Astrocyte of the cerebellum (primary cell): ENCODE measurements at regions not wholly inside any gene's neighbourhood (a gene's known extent, or its start where the extent isn't known, plus 50 kb on each side); places are given as distances from the start of the nearest gene placed in this dataset.

Source experiments
- DNase-seq: peaks from one replicate; pipeline ENCODE4 v3.0.0-alpha.2; 2011; ENCODE audit warnings: low read depth
- H3K4me3 ChIP-seq: 2 replicates; pipeline ENCODE4 v1.5.1; 2011; ENCODE audit warnings: mild to moderate bottlenecking, low read depth, low read length, moderate library complexity
- CTCF ChIP-seq: IDR thresholded peaks from 2 replicates; pipeline ENCODE4 v1.5.1; 2012; ENCODE audit warnings: low read length, low read depth, moderate library complexity, mild to moderate bottlenecking; ENCODE audit errors: missing control alignments
- in situ Hi-C: cut with HindIII; loops from 2 replicates; pipeline ENCODE4 v1.10.0; 2017; ENCODE audit warnings: low sequenced_read_pairs

GRCh38 chr16:86680661-86681030, 102.3 kb downstream of the FOXL1 start:
- in situ Hi-C loops = no loop called here
- TF ChIP-seq CTCF = no peak
- no peak for DNase-seq
- H3K4me3 ChIP-seq = no peak overlapping the region

GRCh38 chr16:86681031-86681756, 102.8 kb downstream of the FOXL1 start:
- DNase-seq = no peak
- TF ChIP-seq CTCF = no peak
- in situ Hi-C loops = no loop called here
- no peak overlapping the region for H3K4me3 ChIP-seq

- no peak overlapping the region for H3K4me3 ChIP-seq
- no peak for TF ChIP-seq CTCF
- in situ Hi-C loops = no loop called here
- DNase-seq = no peak
These were observed 103.4 kb downstream of the FOXL1 start for GRCh38 chr16:86681757-86682106.

- in situ Hi-C loops = no loop called here
- DNase-seq = no peak
- TF ChIP-seq CTCF = no peak
- H3K4me3 ChIP-seq = no peak overlapping the region
These were observed 104.0 kb downstream of the FOXL1 start for GRCh38 chr16:86682219-86682904.

GRCh38 chr16:86683441-86684194, 105.3 kb downstream of the FOXL1 start:
- DNase-seq = no peak
- in situ Hi-C loops = no loop called here
- no peak for TF ChIP-seq CTCF
- no peak overlapping the region for H3K4me3 ChIP-seq

GRCh38 chr16:86685076-86685475, 106.7 kb downstream of the FOXL1 start:
- no peak for DNase-seq
- TF ChIP-seq CTCF = no peak
- H3K4me3 ChIP-seq = no peak overlapping the region
- in situ Hi-C loops = no loop called here
